MM.1S (cell line): ENCODE measurements at regions not wholly inside any gene's neighbourhood (a gene's known extent, or its start where the extent isn't known, plus 50 kb on each side); places are given as distances from the start of the nearest gene placed in this dataset.
A peak's percentile ranks its signal among the peaks of the same experiment; 100 is the strongest.

Source experiments
- CTCF ChIP-seq: fragments of 300-600 bp; sonication (generic); IDR thresholded peaks from 2 replicates; pipeline ENCODE4 v1.5.1; 2016; ENCODE audit warnings: antibody characterized with exemption, low read length, mixed read lengths
- EZH2 ChIP-seq: fragments of 300-600 bp; sonication (generic); optimal IDR thresholded peaks from 2 replicates; pipeline ENCODE3; 2017; ENCODE audit warnings: low read depth, mild to moderate bottlenecking, antibody characterized with exemption, low read length, mixed read lengths

GRCh38 chr6:53728570-53729194 is 63.1 kb upstream of the KLHL31 start:
- TF ChIP-seq CTCF (peak; percentile 76), EZH2 (no peak)
